ENCODE measurements at regions not wholly inside any gene's neighbourhood (a gene's known extent, or its start where the extent isn't known, plus 50 kb on each side); places are given as distances from the start of the nearest gene placed in this dataset.

GRCh38 chr16:7271486-7271885 is 61.2 kb upstream of the RBFOX1 start:
- H3K36me3 ChIP-seq (ENCODE audit: control insufficient read depth in 2 of 2, extremely low read depth in 1 of 2, insufficient read depth in 2 of 2, low read length in 2 of 2) = no peaks in the 10 kb centered on the region
- no peaks in the 10 kb centered on the region for H3K79me2 ChIP-seq (ENCODE audit: control insufficient read depth, insufficient read depth, low read length)
- no peaks in the 10 kb centered on the region for H3K9me1 ChIP-seq (ENCODE audit: control insufficient read depth, extremely low read depth, insufficient read depth, low read length)
- H3K27ac ChIP-seq (ENCODE audit: control insufficient read depth, insufficient read depth, low read length) = no peak overlapping the region
- no peak for TF ChIP-seq EZH2 (IDR thresholded peaks at IDR 0.05; ENCODE audit: low read length)
- TF ChIP-seq, protein P1, sequence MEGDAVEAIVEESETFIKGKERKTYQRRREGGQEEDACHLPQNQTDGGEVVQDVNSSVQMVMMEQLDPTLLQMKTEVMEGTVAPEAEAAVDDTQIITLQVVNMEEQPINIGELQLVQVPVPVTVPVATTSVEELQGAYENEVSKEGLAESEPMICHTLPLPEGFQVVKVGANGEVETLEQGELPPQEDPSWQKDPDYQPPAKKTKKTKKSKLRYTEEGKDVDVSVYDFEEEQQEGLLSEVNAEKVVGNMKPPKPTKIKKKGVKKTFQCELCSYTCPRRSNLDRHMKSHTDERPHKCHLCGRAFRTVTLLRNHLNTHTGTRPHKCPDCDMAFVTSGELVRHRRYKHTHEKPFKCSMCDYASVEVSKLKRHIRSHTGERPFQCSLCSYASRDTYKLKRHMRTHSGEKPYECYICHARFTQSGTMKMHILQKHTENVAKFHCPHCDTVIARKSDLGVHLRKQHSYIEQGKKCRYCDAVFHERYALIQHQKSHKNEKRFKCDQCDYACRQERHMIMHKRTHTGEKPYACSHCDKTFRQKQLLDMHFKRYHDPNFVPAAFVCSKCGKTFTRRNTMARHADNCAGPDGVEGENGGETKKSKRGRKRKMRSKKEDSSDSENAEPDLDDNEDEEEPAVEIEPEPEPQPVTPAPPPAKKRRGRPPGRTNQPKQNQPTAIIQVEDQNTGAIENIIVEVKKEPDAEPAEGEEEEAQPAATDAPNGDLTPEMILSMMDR (optimal IDR thresholded peaks at IDR 0.05 in 1 of 3, IDR thresholded peaks at IDR 0.05 in 1 of 3, conservative IDR thresholded peaks at IDR 0.05 in 1 of 3; ENCODE audit: extremely low read depth in 1 of 3, insufficient read depth in 2 of 3, low read length in 3 of 3) = no peak
- dilution Hi-C loops (cut with MboI; ENCODE audit: extremely low pct_ligation_motif_present, low sequenced_read_pairs) = no loop called here
- FAIRE-seq (no peak), DNase-seq (ENCODE audit: low read depth, low spot score) (no peak)
- H3K4me2 ChIP-seq (ENCODE audit: control insufficient read depth, extremely low read depth, insufficient read depth, low read depth, low read length) = no peak overlapping the region
- H3K9ac ChIP-seq (ENCODE audit: control insufficient read depth, extremely low read depth, insufficient read depth, low read length) = no peak overlapping the region
- H4K20me1 ChIP-seq (ENCODE audit: control insufficient read depth, extremely low read depth, insufficient read depth, low read length) = no peaks in the 10 kb centered on the region
- H3K4me3 ChIP-seq (ENCODE audit: control insufficient read depth in 2 of 3, extremely low read depth in 1 of 3, insufficient read depth in 2 of 3, low read depth in 1 of 3, low read length in 3 of 3) = no peak overlapping the region
- no peak overlapping the region for H2AFZ ChIP-seq (ENCODE audit: control insufficient read depth, low read length)
- H3K27me3 ChIP-seq (ENCODE audit: control insufficient read depth, extremely low read depth, insufficient read depth, low read length) = no peaks in the 10 kb centered on the region
- H3K9me3 ChIP-seq (ENCODE audit: control insufficient read depth, low read depth, low read length) = no peaks in the 10 kb centered on the region
- H3K4me1 ChIP-seq (ENCODE audit: control insufficient read depth, extremely low read depth, insufficient read depth, low read length) = no peaks in the 10 kb centered on the region

DNA sequence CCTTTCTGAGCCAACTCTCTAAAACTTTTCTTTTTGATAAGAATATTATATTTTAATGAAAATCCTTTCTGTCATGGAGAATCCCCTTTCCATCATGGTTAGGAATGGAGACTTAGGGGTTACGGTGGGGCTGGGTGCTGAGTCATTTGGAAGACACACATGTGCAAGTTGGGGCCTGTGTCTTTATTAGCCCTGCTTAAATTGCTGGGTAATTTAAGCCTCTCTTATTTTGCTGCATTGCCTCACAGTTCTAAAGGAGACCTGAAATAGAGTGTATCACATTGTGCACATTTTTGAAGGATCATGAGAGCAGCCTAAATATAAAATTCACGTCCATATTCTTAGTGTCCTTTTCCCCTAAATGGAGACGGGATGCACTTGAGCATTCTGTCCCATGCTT is 61.8 kb upstream of the RBFOX1 start:
- dilution Hi-C loops (cut with MboI; ENCODE audit: extremely low pct_ligation_motif_present, low sequenced_read_pairs) = no loop called here
- H3K79me2 ChIP-seq (ENCODE audit: control insufficient read depth, insufficient read depth, low read length) = no peaks in the 10 kb centered on the region

More for the DNA sequence above, 61.8 kb upstream of the RBFOX1 start:
- no peaks in the 10 kb centered on the region for H4K20me1 ChIP-seq (ENCODE audit: control insufficient read depth, extremely low read depth, insufficient read depth, low read length)
- H2AFZ ChIP-seq (ENCODE audit: control insufficient read depth, low read length) = no peak overlapping the region
- H3K27ac ChIP-seq (ENCODE audit: control insufficient read depth, insufficient read depth, low read length) = no peak overlapping the region
- no peaks in the 10 kb centered on the region for H3K36me3 ChIP-seq (ENCODE audit: control insufficient read depth in 2 of 2, extremely low read depth in 1 of 2, insufficient read depth in 2 of 2, low read length in 2 of 2)
- no peaks in the 10 kb centered on the region for H3K4me1 ChIP-seq (ENCODE audit: control insufficient read depth, extremely low read depth, insufficient read depth, low read length)
- FAIRE-seq (no peak), DNase-seq (ENCODE audit: low read depth, low spot score) (no peak)
- no peaks in the 10 kb centered on the region for H3K9me3 ChIP-seq (ENCODE audit: control insufficient read depth, low read depth, low read length)
- no peak overlapping the region for H3K4me3 ChIP-seq (ENCODE audit: control insufficient read depth in 2 of 3, extremely low read depth in 1 of 3, insufficient read depth in 2 of 3, low read depth in 1 of 3, low read length in 3 of 3)
- no peak for TF ChIP-seq EZH2 (IDR thresholded peaks at IDR 0.05; ENCODE audit: low read length)
- TF ChIP-seq, protein P1 (optimal IDR thresholded peaks at IDR 0.05 in 1 of 3, IDR thresholded peaks at IDR 0.05 in 1 of 3, conservative IDR thresholded peaks at IDR 0.05 in 1 of 3; ENCODE audit: extremely low read depth in 1 of 3, insufficient read depth in 2 of 3, low read length in 3 of 3) = no peak
- H3K4me2 ChIP-seq (ENCODE audit: control insufficient read depth, extremely low read depth, insufficient read depth, low read depth, low read length) = no peak overlapping the region
- no peaks in the 10 kb centered on the region for H3K27me3 ChIP-seq (ENCODE audit: control insufficient read depth, extremely low read depth, insufficient read depth, low read length)
- no peak overlapping the region for H3K9ac ChIP-seq (ENCODE audit: control insufficient read depth, extremely low read depth, insufficient read depth, low read length)
- no peaks in the 10 kb centered on the region for H3K9me1 ChIP-seq (ENCODE audit: control insufficient read depth, extremely low read depth, insufficient read depth, low read length)

Data from keratinocyte (primary cell).